OCI-LY3 (cell line): ENCODE measurements at regions not wholly inside any gene's neighbourhood (a gene's known extent, or its start where the extent isn't known, plus 50 kb on each side); places are given as distances from the start of the nearest gene placed in this dataset.

Experiments used
- H2AFZ ChIP-seq: fragments of 200-600, 300-600 bp; shearing (Covaris generic); 2 replicates; pipeline ENCODE4 v1.6.0; 2014; ENCODE audit warnings: antibody characterized with exemption, low read depth, low read length
- H3K27ac ChIP-seq: fragments of 200-600, 300-600 bp; sonication (generic); 2 replicates; pipeline ENCODE4 v1.5.1; 2014; ENCODE audit warnings: mild to moderate bottlenecking, low read length, moderate library complexity, mixed read lengths
- H3K27me3 ChIP-seq: fragments of 200-600, 300-600 bp; sonication (generic); 2 replicates; pipeline ENCODE4 v1.6.1; 2014; ENCODE audit warnings: low read depth, low read length, mixed read lengths
- H3K36me3 ChIP-seq: fragments of 200-600, 300-600 bp; sonication (generic); replicated peaks from 2 replicates; pipeline ENCODE3; 2014; ENCODE audit warnings: low read depth, low read length, mixed read lengths
- H3K4me1 ChIP-seq: fragments of 300-600, 200-600 bp; sonication (generic); 2 replicates; pipeline ENCODE4 v1.6.1; 2014; ENCODE audit warnings: low read length, mixed read lengths
- H3K4me2 ChIP-seq: fragments of 200-600, 300-600 bp; sonication (generic); 2 replicates; pipeline ENCODE4 v1.6.1; 2014; ENCODE audit warnings: low read length, mixed read lengths
- H3K4me3 ChIP-seq: fragments of 300-600, 200-600 bp; sonication (generic); 2 replicates; pipeline ENCODE4 v1.5.1; 2014; ENCODE audit warnings: antibody characterized with exemption, mild to moderate bottlenecking, low read length, moderate library complexity
- H3K79me2 ChIP-seq: fragments of 300-600, 200-600 bp; shearing (Covaris generic); 2 replicates; pipeline ENCODE4 v1.6.1; 2014; ENCODE audit warnings: mild to moderate bottlenecking, low read length, mixed read lengths
- H3K9ac ChIP-seq: fragments of 300-600, 200-600 bp; shearing (Covaris generic); 2 replicates; pipeline ENCODE4 v1.6.0; 2014; ENCODE audit warnings: mild to moderate bottlenecking, low read length, moderate library complexity
- H3K9me3 ChIP-seq: fragments of 200-600, 300-600 bp; shearing (Covaris generic); 2 replicates; pipeline ENCODE4 v1.6.1; 2014; ENCODE audit warnings: low read length, mixed read lengths; ENCODE audit not compliant: insufficient read depth
- H4K20me1 ChIP-seq: fragments of 200-600, 300-600 bp; sonication (generic); 2 replicates; pipeline ENCODE4 v1.6.1; 2016; ENCODE audit warnings: low read length, mixed read lengths; ENCODE audit not compliant: insufficient read depth
- CTCF ChIP-seq: fragments of 200-600, 300-600 bp; sonication (generic); IDR thresholded peaks from 2 replicates; pipeline ENCODE4 v1.5.1; 2014; ENCODE audit warnings: antibody characterized with exemption, low read length, low read depth
- EZH2phosphoT487 ChIP-seq: fragments of 200-600 bp; shearing (Covaris generic); IDR thresholded peaks from 2 replicates; pipeline ENCODE4 v1.6.1; 2018; ENCODE audit warnings: antibody characterized with exemption, mixed run types, low read depth

- no peak overlapping the region for H3K27ac ChIP-seq
- no peaks in the 10 kb centered on the region for H3K9me3 ChIP-seq
- H3K9ac ChIP-seq: no peak overlapping the region
- H3K79me2 ChIP-seq: no peaks in the 10 kb centered on the region
- no peaks in the 10 kb centered on the region for H3K27me3 ChIP-seq
- no peaks in the 10 kb centered on the region for H4K20me1 ChIP-seq
- H3K36me3 ChIP-seq: no peaks in the 10 kb centered on the region
- H3K4me3 ChIP-seq: no peak overlapping the region
- H3K4me2 ChIP-seq: no peak overlapping the region
- no peak overlapping the region for H2AFZ ChIP-seq
- H3K4me1 ChIP-seq: peaks cover 9% of the 10 kb centered on the region
- peak; percentile 33 for TF ChIP-seq CTCF
- TF ChIP-seq EZH2phosphoT487: no peak
Measured at GRCh38 chr6:29227235-29227634, 56.5 kb downstream of the OR2J2 start.

DNA sequence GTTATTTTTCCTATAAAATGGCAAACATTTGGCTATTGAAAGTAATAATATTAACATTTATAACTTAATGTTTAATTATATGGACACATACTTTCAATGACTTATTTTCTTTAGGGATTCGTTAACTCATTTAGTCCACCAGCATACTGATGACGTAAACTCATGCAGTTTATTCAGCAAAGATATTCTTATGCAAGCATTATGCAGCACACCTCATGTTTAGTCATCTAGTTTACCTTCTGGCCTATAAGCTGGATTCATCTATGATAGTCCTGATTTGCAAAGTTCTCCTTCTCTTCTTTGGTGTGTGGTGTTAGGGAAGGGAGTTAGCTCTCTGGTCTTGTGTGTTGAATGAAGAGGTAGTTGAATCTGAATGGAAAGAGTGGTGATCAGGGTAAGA is 60.0 kb downstream of the OR2J2 start:
- Histone ChIP-seq H3K27ac (no peak overlapping the region), H3K27me3 (no peaks in the 10 kb centered on the region)
- TF ChIP-seq CTCF (no peak), EZH2phosphoT487 (no peak)

DNA sequence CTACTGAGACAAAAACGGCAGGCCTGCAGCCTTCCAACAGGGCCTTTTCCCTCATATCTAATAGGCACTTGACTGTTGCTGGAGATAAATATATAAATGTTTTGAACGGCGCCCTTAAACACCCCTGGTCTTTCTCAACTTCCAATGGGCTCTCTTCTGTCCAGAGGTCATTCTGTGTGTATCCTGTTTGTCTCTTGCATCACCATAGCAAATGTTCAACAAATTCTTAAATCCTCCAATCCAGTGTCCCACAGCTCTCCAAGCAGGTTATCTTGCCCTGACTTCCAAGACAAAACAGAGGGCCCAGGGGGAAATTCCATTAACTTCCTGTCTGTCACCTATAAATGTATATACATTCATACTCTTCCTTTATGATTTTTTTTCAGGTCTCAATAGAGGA is 62.0 kb downstream of the OR2J2 start:
- H3K27me3 ChIP-seq: no peaks in the 10 kb centered on the region
- H3K9me3 ChIP-seq: no peaks in the 10 kb centered on the region
- no peak overlapping the region for H3K4me3 ChIP-seq
- H4K20me1 ChIP-seq: no peaks in the 10 kb centered on the region
- no peaks in the 10 kb centered on the region for H3K79me2 ChIP-seq
- H3K4me1 ChIP-seq: no peaks in the 10 kb centered on the region
- H3K4me2 ChIP-seq: no peak overlapping the region
- no peak overlapping the region for H3K9ac ChIP-seq
- H2AFZ ChIP-seq: no peak overlapping the region
- no peaks in the 10 kb centered on the region for H3K36me3 ChIP-seq
- no peak overlapping the region for H3K27ac ChIP-seq
- TF ChIP-seq EZH2phosphoT487 (no peak), CTCF (no peak)

More for the DNA sequence above, 60.0 kb downstream of the OR2J2 start:
- Histone ChIP-seq H3K9me3 (no peaks in the 10 kb centered on the region), H4K20me1 (no peaks in the 10 kb centered on the region), H3K36me3 (no peaks in the 10 kb centered on the region), H3K4me2 (no peak overlapping the region), H3K4me1 (peaks cover 9% of the 10 kb centered on the region), H3K9ac (no peak overlapping the region), H2AFZ (no peak overlapping the region), H3K79me2 (no peaks in the 10 kb centered on the region), H3K4me3 (no peak overlapping the region)

GRCh38 chr6:29236060-29236459 is 65.4 kb downstream of the OR2J2 start:
- Histone ChIP-seq H3K79me2 (no peaks in the 10 kb centered on the region), H3K4me1 (no peaks in the 10 kb centered on the region), H3K9ac (no peak overlapping the region), H3K4me2 (no peak overlapping the region), H2AFZ (no peak overlapping the region), H3K27me3 (no peaks in the 10 kb centered on the region), H3K27ac (no peak overlapping the region), H3K9me3 (no peaks in the 10 kb centered on the region), H3K4me3 (no peak overlapping the region), H3K36me3 (no peaks in the 10 kb centered on the region), H4K20me1 (no peaks in the 10 kb centered on the region)
- TF ChIP-seq EZH2phosphoT487 (no peak), CTCF (no peak)
